HK-2 (cell line): ENCODE measurements at regions not wholly inside any gene's neighbourhood (a gene's known extent, or its start where the extent isn't known, plus 50 kb on each side); places are given as distances from the start of the nearest gene placed in this dataset.

ENCODE experiments used
- DNase-seq: peaks from one replicate; pipeline ENCODE4 v3.0.0-alpha.2; 2018; ENCODE audit not compliant: unreplicated experiment

DNA sequence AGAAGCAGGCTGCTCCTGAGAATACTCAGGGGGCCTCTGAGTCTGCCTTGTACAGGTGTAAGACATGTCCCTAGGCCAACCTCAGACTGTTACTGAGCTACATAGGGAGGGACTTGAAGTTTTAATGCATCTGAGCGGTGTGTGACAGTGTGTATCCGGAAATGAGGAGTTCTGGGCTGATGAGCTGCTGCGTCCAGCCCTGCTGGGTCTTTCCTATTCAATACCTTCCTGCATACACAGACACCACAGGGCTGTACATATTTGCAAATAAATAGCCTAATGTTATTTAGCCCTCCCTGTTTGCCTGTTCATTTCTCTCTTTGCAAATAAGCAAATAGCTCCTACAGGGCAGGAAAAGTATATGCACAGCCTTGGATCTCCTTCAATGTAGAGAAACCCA is 134.7 kb upstream of the KIRREL3 start:
- no peak for DNase-seq

DNA sequence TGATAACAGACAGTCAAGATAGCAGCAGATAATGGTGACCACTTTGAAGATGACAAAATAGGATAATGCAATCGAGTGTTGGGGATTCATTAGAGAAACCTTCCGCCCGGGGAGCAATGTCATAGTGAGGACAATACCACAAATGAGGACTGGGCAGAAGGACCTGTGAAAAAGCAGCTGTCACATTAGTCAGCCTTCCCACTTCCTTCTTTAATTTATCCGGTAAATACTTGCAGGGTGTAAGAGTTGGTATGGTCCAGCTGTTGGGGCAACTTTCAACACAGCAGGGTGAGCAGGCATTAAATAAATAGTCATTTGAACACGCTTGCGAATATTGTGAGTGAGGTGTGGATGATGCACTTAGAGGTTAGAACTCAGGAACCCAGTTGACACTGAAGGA is 132.5 kb upstream of the KIRREL3 start:
- DNase-seq: no peak

DNA sequence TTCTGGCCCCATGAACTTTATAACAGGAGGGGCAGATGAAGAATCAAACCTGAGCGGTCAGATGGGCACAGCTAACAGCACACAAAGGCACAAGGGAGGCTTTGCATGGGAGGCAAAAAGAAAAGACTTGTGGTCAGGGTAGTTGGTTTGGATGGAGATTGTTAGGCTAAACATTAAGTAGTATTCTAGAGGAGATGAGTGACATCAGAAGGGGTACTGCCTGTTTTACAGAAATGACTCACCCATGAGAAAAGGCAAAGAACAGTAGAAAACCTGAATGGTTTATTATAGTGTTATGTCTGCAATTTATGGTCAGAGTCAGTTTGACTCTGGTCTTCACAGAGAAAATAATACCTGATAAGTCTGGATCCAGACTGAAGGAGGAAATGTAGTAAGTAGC is 129.8 kb upstream of the KIRREL3 start:
- no peak for DNase-seq

DNA sequence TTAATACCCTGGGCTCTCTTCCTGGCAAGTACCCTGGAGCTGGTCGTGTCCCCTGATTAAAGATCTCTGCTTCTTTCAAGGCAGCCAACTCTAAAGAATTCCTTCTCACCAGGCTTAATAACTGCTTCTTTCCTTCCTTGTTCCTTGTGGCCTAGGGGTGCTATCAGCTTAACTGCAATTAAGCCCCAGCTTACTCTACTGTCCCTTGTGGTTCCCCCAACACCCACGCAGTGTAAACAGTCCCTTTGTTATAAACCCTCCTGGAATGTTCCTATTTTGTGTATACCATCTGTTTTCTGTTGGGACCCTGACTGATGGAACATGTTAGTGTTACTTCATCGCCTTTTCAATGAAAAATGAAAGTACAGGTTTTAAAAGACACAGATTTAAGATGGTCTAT is 126.4 kb upstream of the KIRREL3 start:
- DNase-seq: no peak

DNA sequence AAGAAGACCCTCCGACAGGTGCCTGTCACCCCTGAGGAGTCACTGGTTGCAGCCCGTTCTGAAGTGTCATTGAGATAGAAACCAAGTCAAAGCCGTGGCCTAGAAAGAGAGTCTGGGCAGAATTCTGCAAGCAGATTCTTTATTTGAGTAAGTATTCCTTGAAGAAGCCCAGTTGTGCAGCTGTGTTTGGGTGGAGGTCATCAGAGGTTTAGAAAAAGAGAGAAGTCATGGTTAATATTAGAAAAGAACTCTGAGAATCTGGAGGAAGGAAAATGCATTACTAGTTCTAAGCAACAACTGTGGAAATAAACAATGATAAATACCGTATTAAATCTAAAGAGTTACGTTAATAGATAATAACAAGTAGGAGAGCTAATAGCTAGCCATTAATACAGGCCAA is 118.8 kb upstream of the KIRREL3 start:
- no peak for DNase-seq

DNA sequence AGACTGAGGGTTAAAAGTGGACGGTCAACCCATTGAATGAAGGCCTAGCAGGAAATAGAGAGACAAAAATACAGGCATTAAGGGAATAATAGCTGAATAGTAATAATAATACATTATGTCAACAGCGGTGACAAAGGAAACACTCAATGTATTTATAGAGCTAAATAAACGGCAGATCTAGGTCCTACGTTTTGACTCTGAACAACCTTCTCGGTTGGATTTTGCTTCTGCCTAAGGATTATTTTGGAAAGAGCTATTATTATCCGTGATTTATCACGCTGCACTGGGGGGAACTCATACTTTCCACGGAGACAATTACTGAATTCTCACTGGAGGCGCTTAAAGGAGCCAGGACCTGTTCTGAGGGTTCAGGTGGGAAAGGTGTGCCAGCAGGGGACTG is 118.2 kb upstream of the KIRREL3 start:
- DNase-seq: no peak

DNA sequence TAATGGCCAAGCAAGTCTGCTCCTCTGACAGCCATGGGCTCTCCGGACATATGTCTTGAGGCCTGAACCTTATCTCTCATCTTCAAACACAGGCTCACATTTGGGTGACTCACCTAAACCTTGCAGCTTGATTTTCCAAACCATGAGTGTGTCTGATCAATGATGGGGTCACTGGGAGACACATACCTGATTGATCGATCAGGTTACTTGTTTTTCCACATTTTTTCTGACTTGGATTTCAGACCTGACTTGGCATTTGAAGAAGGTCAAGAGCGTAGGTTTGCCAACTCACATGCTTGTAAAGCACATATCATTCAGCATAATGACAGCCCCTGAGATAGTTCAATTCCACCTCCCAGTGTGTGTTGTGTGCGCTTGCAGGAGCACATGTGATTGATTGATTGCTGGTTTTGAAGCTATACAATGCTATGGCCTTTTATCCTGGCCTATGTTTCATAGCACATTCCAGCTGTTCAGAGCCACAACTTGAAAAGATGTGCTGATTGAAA is 116.7 kb upstream of the KIRREL3 start:
- DNase-seq: no peak

DNA sequence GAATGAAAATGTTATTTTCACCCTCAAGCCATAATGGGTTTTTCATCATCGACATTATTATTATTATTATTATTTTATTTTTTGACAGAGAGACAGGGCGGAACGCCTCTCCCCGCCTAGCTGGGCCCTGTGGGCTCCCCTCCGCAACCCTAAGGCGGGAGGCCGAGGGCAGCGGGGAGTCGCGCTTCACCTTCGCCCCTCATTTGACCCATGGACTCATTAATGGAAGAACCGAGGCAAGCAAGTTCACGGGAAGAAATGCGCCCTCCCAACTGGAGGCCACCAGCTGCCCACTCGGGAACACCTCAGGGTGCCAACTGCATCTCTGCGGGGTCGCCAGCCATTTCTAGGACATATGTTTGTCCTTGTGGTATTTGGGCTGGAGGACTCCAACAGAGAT is 115.3 kb upstream of the KIRREL3 start:
- DNase-seq: no peak

DNA sequence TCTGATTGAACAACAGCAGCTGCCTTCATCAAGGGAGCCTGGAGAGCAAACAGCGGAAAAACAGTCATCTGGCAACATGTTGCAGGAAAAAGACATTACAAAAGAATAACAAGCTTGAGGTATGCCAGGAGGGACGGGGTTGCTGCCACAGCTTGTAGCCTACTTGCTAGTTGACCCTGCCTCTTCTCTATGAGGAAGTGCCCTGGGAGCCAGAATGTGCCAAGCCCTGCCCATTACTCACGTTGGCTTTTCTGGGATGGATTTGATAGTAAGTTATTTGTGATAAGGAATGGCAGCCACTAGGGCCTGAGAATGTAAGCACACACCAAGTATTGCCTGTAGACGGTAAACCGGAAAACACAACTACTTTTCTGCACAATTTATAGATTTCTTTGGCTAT is 113.5 kb upstream of the KIRREL3 start:
- no peak for DNase-seq

DNA sequence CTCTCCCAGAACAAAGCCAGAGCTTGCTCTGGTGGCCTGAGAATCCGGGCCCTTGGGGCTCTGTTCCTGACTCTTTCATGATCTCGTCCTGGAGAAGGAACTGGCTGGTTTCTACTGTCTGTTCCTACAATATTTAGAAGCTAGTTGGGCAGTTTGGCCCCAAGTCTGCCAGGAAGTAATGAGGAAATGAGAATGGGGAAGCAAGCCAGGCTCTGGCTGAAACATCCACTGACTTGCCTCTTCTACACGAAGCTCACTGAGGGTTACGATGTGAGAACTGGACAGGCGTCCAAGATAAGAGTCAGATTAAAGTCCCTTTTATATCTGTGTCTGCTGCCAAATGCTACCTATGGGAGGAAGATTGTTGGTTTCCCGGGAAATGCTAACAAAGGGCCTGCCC is 110.0 kb upstream of the KIRREL3 start:
- no peak for DNase-seq

DNA sequence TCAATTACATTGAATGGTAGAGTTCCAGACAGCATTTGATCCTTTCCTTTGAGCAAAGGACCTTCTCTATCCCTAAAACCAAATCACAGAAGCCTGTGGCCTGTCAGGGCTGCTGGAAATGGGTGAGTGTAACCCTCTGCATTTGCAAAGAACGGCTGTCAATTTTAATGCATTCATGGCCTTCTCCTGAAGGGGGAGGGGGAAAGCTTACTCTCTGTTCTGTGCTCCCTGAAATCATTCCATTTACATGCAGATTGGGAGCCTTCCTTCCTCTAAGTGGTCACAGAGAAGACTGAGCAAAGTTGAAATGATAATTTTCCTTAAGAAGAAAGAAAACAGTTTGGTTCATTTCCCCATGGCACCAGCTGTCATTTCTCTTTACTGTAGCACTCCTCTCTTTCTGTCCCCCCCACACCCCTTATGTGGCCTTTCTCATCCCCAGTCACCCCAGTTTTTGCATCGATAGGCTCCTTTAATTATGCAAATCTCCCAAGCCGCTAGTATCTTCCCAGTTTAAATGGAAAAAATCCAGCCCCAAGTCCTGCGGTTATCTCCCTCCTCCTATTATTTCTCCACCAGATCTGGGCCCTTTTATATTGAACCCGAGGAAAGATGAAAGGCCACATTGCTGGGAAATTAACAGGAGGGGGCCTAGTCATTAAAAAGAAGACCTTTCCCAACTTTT is 109.4 kb upstream of the KIRREL3 start:
- DNase-seq: no peak

DNA sequence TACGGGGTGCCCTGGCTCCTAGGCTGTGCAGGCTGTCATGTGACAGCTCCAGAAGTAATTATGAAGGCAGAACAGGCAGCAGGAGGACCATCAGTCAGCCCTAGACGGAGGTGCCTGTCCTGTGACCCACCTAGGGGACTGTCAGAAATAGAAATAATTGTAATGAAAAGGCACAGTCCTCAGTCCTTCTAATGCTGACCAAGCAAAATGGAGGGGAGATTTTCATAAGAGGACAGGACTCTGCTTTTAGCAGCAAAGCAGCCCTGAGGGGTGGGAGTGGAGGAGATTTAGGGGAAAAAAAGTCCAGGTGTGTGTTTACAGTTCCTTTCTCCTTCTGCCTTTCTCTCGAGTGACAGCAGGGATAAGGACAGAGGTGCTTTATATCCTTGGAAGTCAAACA is 108.3 kb upstream of the KIRREL3 start:
- DNase-seq: no peak

DNA sequence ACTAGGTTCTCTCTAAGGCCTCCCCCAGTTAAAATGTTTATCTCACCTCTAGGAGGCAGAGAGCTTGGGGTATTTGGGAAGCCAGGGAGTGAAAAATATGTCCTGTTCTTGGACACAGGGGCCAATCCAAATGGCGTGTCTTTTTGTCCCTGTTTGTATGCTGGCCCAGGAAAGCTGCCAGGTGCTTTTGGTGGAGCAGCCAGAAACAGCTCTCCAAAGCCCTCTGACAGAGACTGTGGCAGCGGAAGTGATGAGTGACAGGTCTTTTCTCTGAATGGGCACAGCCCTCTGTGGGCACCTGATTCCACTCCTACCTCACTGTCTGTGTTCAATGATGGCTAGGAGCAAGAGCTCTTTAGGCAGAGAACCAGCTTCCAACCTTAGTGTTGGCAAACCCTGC is 106.4 kb upstream of the KIRREL3 start:
- no peak for DNase-seq

DNA sequence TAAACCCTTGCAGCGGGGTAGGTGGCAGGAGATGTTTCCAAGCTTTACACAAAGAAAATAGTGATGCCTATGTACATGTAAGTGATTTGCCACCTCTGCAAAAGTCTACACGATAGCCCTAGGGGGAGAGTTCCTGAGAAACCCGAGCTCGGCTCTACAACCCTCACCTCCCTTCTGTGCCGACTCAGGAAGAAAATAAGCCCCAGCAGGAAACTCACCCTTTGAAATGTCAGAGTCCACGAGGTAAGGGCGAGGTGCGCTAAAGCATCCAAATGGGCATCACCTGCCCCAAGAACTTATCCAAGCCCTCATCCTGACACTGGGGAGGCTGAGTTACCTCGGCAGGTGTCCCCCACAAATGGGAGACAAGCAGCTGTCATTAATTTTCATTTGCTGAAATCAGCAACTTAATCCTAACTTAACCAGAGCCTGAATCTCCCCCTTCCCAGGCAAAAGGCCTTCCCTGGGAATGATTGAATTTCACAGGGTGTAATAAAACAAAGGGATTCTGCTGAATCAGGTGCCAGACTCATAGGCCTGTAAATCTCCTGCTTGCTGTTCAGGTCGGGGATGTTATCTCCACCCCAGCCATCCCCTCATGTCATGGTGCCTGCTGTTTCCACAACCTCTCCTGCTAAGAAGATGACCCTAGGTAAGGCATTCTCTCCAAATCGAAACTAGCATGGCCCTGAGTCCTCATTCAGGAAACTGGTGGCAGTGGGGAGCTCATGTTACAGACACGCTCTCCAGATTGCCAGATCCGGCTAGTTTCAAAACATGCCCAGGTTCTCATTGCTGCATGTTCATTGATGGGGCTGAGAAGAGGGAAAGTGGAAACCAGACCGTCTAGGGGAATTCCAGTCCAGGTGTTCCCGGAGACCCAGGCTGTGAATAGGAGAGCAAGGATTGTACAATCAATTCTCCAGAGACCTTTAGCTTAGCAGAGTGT is 105.3 kb upstream of the KIRREL3 start:
- DNase-seq: no peak

DNA sequence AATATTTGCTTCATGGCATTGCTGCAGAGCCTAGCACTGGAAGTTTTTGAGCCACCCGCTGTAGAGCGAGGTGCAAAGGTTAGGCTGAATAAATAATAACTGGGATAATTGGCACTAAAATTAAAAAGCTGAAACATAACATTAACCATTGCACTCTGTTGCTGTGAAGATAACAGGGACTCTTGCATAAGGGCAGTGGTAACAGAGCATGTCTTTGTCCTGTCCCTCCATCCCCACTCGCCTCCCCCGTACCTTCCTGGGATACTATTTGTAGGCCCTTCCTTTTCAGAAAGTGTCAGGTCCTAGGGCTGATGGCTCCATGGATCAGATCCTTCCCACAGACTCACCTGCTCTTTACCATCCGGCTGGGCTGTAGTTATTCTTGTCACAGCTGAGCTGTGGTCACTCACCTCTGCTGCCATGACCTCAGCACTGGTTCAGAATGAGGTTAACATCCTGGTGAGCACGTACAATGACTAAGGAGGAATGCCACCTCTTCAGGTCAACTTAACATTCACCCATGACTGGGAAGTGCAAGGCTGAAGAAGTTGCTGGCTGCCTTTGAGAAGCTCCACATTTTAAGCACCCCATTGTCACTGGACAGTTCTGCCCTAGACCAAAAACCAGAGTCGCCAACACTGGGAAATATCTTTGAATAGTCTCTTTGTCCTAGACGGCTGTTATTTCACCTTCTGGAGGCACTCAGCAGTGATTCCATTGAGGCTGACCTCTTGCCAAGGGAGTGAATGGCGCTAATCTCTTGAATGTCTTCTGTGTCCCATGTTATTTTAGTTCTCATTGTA is 103.2 kb upstream of the KIRREL3 start:
- no peak for DNase-seq

DNA sequence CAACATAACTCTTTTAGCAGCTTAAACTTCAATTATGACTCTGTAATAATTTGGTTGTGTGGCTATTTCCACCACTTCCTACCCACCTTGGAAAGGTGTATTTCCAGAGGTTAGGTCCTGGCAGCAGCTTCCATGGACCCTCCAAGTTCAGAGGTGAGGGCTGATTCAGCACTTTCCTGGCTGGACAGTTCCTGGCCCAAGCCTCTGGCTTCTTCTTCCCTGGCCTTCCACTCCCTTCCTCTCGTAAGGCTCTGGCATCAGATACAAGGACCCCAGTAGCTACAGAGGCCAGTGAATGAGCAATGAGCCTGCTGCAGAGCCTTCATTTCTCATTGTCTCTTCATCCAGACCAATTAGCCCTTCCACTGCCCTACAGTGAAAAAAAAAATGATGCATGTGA is 98.1 kb upstream of the KIRREL3 start:
- DNase-seq: no peak

DNA sequence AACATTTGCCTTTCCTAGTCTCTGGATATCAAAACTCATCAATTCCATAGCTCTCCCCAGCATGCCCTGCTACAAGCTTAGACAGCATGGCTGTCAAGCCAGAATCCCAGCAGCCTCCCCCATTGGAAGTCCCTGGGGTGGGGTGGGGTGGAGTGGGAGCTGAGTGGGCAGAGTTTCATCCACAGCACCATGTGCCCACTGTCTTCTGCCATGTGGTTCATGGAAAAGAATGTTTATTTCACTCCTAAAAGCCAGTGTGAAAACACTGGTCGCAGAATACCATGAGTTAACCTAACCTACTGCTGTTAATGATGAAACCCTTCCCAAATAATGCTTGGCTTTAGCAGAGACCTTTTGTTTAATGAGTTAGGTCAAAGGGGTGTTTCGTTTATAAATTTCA is 80.2 kb upstream of the KIRREL3 start:
- DNase-seq: no peak

DNA sequence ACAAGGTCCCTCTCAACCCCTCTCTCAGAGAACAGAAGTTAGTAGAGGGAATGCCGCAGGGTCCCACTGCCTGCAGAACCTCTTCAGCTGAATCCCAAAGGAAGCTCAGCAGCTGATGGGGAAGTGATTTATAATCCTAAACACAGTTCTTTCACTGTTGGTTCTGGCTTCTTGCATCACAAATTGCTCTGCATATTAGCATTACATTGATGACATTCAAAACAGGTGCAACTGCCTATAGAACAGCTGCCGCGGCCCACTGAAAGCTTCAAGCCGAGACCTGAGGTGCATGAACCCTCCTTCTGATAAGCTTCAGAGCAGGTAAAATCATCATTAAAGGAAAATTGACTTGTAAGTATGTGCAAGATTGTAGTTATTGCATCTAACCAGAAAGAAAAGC is 75.2 kb upstream of the KIRREL3 start:
- DNase-seq: no peak

DNA sequence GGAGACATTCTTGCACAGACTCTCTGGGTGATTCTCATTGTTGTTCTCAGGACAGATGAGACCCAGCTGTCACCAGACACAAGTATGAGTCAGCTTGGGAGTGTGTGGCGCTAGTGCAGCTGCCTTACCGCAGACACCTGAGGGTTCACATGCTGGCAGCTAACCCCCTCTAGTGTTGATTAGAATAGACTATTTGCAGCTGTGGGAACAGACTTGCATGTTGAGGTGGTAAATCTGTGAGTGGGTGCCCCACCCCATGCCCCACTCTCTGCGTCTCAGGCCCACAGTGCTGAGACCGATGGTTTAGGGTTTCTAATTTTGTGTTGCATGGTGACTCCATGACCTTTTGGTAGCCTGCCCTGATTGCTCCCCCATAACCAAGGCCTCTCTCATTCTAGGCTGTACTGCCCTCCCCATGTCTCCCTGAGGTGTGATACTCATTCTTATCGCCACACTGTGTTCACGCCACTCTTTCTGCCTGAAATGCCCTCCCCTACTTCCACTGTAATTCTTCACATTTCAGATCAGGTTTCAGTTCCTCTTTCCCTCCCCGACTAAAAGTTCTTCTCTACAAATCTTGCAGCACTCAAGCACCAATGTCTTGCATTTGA is 73.7 kb upstream of the KIRREL3 start:
- peak; percentile 23 for DNase-seq

DNA sequence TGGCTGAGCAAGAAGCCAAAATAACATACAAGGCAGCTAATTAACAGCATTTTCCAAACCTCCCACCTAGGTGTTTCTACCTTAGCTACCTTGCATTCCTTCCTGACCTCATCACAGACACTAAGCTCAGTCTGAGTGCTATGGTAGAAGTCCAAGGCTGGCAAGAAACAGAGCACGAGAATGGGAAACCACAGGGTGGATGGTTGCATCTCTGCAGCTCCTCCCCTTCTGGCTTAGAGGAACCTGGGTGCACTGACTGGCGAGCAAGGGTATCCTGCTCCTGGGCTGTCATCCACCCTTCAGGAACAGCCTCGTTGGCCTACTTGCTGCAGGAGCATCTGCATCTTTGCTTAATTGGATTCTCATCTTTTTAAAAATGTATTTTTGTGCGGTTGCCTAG is 73.1 kb upstream of the KIRREL3 start:
- DNase-seq: no peak

DNA sequence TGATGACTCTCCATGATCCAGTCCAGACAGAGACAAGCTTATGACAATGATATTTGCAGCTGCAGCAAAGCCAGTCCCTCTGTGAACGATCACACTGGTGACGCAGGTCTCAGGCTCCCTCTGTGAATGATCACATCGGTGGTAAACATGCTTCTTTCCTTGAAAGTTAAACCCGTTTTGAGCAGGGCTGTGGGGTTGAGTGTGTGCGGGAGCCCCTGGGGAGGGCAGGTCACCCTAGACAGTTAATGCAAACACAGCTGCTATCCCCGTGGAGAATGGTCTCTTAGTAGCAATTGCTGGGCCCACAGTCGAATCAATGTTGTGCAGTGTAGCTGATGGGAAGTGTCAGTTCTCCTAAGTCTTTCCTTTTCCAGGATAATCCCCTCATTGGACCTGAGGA is 71.0 kb upstream of the KIRREL3 start:
- no peak for DNase-seq

DNA sequence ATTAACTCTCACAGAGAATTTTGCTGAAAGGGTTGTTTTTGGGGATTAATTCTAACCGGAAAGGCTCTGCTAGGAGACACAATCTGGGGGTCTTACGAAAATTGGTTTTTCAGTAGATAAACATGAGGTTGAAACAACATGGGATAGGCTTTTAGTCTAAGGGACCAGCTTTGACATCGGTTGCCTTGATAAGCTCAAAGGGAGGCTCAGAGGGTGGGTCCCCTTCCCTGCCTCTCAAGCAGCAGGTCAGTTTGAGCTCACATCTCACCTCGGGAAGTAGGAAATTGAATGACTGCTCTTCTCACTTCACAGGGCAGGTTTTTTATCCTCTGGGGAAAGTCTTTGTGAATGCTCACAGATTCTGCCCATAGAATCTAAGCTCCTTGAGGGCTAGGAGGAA is 70.2 kb upstream of the KIRREL3 start:
- DNase-seq: no peak
